ENCODE measurements at regions not wholly inside any gene's neighbourhood (a gene's known extent, or its start where the extent isn't known, plus 50 kb on each side); places are given as distances from the start of the nearest gene placed in this dataset.

DNA sequence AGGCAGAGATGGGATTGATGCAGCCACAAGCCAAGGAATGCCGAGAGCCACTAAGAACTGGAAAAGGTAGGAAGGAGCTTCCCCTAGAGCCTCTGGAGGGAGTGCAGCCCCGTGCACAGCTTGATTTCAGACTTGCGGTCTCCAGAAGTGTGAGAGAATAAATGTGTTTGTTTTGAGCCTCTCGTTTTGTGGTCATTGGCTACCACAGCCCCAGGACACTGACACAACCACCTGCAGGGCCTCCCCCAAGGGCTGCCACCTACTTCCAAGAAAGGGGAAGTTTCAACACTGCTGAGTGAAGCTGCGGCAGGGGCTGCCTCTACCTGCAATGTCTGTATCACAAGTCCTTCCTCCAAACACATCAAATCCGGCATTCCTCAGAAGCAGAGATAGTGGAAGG lies 346.9 kb downstream of the C16orf95 start:
- Histone ChIP-seq H3K4me3 (no peak overlapping the region), H2AFZ (no peak overlapping the region), H3K4me1 (ENCODE audit: insufficient read depth) (no peaks in the 10 kb centered on the region), H3K9me3 (ENCODE audit: low read depth) (no peaks in the 10 kb centered on the region), H3K36me3 (replicated peaks; ENCODE audit: insufficient read depth, low read depth) (no peaks in the 10 kb centered on the region), H3K27ac (no peak overlapping the region), H3K4me2 (no peak overlapping the region), H3K79me2 (no peaks in the 10 kb centered on the region), H3K9me2 (replicated peaks; ENCODE audit: insufficient read depth) (no peaks in the 10 kb centered on the region), H3K27me3 (no peaks in the 10 kb centered on the region), H4K20me1 (ENCODE audit: insufficient read depth, poor library complexity, severe bottlenecking) (no peaks in the 10 kb centered on the region)
- TF ChIP-seq, protein P1, sequence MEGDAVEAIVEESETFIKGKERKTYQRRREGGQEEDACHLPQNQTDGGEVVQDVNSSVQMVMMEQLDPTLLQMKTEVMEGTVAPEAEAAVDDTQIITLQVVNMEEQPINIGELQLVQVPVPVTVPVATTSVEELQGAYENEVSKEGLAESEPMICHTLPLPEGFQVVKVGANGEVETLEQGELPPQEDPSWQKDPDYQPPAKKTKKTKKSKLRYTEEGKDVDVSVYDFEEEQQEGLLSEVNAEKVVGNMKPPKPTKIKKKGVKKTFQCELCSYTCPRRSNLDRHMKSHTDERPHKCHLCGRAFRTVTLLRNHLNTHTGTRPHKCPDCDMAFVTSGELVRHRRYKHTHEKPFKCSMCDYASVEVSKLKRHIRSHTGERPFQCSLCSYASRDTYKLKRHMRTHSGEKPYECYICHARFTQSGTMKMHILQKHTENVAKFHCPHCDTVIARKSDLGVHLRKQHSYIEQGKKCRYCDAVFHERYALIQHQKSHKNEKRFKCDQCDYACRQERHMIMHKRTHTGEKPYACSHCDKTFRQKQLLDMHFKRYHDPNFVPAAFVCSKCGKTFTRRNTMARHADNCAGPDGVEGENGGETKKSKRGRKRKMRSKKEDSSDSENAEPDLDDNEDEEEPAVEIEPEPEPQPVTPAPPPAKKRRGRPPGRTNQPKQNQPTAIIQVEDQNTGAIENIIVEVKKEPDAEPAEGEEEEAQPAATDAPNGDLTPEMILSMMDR (IDR thresholded peaks at IDR 0.05; ENCODE audit: poor library complexity) = no peak
- TF ChIP-seq EZH2 (IDR thresholded peaks at IDR 0.05; ENCODE audit: borderline replicate concordance) (no peak), EZH2phosphoT487 (IDR thresholded peaks at IDR 0.05; ENCODE audit: low read depth, severe bottlenecking, unreplicated experiment) (no peak)
- no peak for DNase-seq (ENCODE audit: low spot score)
- 87% methylated on average over 6 of the region's 6 CpGs for WGBS (ENCODE audit: low lambda C conversion rate, missing lambda C conversion rate)

DNA sequence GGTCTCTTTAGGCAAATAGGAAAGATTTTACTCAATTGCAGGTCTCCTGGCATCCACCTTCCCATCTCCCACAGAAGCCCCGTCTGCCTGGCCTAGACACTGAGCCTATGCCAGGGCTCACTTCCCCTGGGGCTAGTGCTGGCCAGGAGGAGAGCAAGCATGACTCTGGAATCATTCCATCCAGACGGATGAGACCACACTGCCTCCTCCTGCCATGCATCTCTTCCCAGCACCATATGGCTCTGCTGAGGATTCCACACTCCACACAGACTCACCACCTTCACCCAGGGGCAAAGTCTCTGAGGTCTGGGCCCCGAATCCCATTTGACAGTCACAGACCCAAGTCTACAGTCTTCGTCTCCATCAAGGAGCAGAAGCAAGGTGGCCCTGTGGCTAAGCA lies 346.5 kb downstream of the C16orf95 start:
- H3K79me2 ChIP-seq = no peaks in the 10 kb centered on the region
- no peaks in the 10 kb centered on the region for H3K27me3 ChIP-seq
- no peak overlapping the region for H2AFZ ChIP-seq
- no peaks in the 10 kb centered on the region for H3K4me1 ChIP-seq (ENCODE audit: insufficient read depth)
- no peaks in the 10 kb centered on the region for H3K9me3 ChIP-seq (ENCODE audit: low read depth)
- WGBS (ENCODE audit: low lambda C conversion rate, missing lambda C conversion rate) = 92% methylated on average over 4 of the region's 4 CpGs
- H4K20me1 ChIP-seq (ENCODE audit: insufficient read depth, poor library complexity, severe bottlenecking) = no peaks in the 10 kb centered on the region
- H3K4me3 ChIP-seq = no peak overlapping the region
- no peaks in the 10 kb centered on the region for H3K9me2 ChIP-seq (replicated peaks; ENCODE audit: insufficient read depth)
- DNase-seq (ENCODE audit: low spot score) = no peak
- no peak for TF ChIP-seq EZH2phosphoT487 (IDR thresholded peaks at IDR 0.05; ENCODE audit: low read depth, severe bottlenecking, unreplicated experiment)
- TF ChIP-seq EZH2 (IDR thresholded peaks at IDR 0.05; ENCODE audit: borderline replicate concordance) = no peak
- TF ChIP-seq, protein P1 (IDR thresholded peaks at IDR 0.05; ENCODE audit: poor library complexity) = no peak
- H3K27ac ChIP-seq = no peak overlapping the region
- no peaks in the 10 kb centered on the region for H3K36me3 ChIP-seq (replicated peaks; ENCODE audit: insufficient read depth, low read depth)
- no peak overlapping the region for H3K4me2 ChIP-seq

DNA sequence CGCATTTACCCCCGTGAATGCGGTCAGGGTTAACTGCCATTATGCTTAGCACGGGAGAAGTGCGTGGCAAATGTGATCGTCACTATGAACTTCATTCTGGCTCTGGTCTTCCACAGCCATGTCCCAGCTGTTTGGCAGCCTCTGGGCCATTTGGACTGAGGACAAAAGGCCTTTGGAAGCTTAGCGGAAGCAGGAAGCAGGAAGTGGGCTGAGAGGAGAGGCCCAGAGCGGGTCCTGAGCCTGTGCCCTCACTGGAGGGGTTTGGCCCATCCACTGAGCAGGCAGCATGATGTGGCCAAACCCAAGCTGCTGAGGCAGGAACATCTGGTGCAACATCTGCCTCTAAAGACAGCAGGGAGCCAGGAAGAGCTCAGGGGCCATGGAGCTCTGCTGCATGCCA lies 345.9 kb downstream of the C16orf95 start:
- Histone ChIP-seq H3K36me3 (replicated peaks; ENCODE audit: insufficient read depth, low read depth) (no peaks in the 10 kb centered on the region), H4K20me1 (ENCODE audit: insufficient read depth, poor library complexity, severe bottlenecking) (no peaks in the 10 kb centered on the region), H3K4me1 (ENCODE audit: insufficient read depth) (no peaks in the 10 kb centered on the region), H3K79me2 (no peaks in the 10 kb centered on the region), H3K9me2 (replicated peaks; ENCODE audit: insufficient read depth) (no peaks in the 10 kb centered on the region), H3K4me3 (no peak overlapping the region), H3K9me3 (ENCODE audit: low read depth) (no peaks in the 10 kb centered on the region), H3K27ac (no peak overlapping the region), H3K4me2 (no peak overlapping the region), H2AFZ (no peak overlapping the region), H3K27me3 (no peaks in the 10 kb centered on the region)
- 88% methylated on average over 8 of the region's 8 CpGs for WGBS (ENCODE audit: low lambda C conversion rate, missing lambda C conversion rate)
- no peak for DNase-seq (ENCODE audit: low spot score)
- TF ChIP-seq, protein P1 (IDR thresholded peaks at IDR 0.05; ENCODE audit: poor library complexity) = no peak
- TF ChIP-seq EZH2phosphoT487 (IDR thresholded peaks at IDR 0.05; ENCODE audit: low read depth, severe bottlenecking, unreplicated experiment) (no peak), EZH2 (IDR thresholded peaks at IDR 0.05; ENCODE audit: borderline replicate concordance) (no peak)

DNA sequence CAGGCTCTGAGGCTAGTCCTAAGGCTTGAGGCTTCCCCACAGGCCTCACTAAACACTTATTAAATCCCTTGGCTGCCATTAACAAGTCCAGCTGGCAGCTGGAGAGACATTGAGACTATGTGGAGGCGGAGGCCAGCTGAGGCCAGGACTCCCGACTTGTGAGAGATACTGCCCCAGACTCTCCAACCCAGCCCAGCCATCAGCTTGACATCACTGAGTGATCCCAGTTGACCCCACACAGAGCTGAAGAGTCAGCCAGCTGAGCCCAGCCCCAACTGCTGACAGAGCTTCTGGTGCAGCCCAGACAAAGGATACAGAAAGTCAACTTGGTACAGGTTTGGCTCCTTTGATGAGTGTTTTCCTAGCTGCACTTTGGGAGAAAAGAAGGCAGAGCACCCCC lies 343.1 kb downstream of the C16orf95 start:
- Histone ChIP-seq H3K9me2 (replicated peaks; ENCODE audit: insufficient read depth) (no peaks in the 10 kb centered on the region), H3K9me3 (ENCODE audit: low read depth) (no peaks in the 10 kb centered on the region), H2AFZ (no peak overlapping the region), H3K4me1 (ENCODE audit: insufficient read depth) (no peaks in the 10 kb centered on the region), H3K4me2 (no peak overlapping the region), H3K36me3 (replicated peaks; ENCODE audit: insufficient read depth, low read depth) (no peaks in the 10 kb centered on the region), H3K79me2 (no peaks in the 10 kb centered on the region), H3K27me3 (no peaks in the 10 kb centered on the region), H3K27ac (no peak overlapping the region), H4K20me1 (ENCODE audit: insufficient read depth, poor library complexity, severe bottlenecking) (no peaks in the 10 kb centered on the region), H3K4me3 (no peak overlapping the region)
- TF ChIP-seq EZH2 (IDR thresholded peaks at IDR 0.05; ENCODE audit: borderline replicate concordance) (no peak), EZH2phosphoT487 (IDR thresholded peaks at IDR 0.05; ENCODE audit: low read depth, severe bottlenecking, unreplicated experiment) (no peak)
- TF ChIP-seq, protein P1 (IDR thresholded peaks at IDR 0.05; ENCODE audit: poor library complexity) = no peak
- DNase-seq (ENCODE audit: low spot score) = no peak
- WGBS (ENCODE audit: low lambda C conversion rate, missing lambda C conversion rate) = 92% methylated on average over 2 of the region's 2 CpGs

Measured in hepatocyte (in vitro differentiated cells).